ENCODE measurements at regions not wholly inside any gene's neighbourhood (a gene's known extent, or its start where the extent isn't known, plus 50 kb on each side); places are given as distances from the start of the nearest gene placed in this dataset.
"Not testable (repeated sequence)": the region's sequence is repeated elsewhere in the genome, so short reads cannot be mapped to it uniquely, and the experiment has no call there.

DNA sequence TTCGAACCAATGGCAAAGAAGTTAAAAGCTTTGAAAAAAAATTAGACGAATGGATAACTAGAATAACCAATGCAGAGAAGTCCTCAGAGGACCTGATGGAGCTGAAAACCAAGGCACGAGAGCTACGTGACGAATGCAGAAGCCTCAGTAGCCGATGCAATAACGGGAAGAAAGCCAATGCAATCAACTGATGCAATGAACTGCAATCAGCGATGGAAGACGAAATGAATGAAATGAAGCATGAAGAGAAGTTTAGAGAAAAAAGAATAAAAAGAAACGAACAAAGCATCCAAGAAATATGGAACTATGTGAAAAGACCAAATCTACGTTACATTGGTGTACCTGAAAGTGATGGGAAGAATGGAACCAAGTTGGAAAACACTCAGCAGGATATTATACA is 52.6 kb upstream of the MRPS30 start:
- H3K4me3 ChIP-seq (ENCODE audit: low read depth, low read length), result not testable (repeated sequence)

DNA sequence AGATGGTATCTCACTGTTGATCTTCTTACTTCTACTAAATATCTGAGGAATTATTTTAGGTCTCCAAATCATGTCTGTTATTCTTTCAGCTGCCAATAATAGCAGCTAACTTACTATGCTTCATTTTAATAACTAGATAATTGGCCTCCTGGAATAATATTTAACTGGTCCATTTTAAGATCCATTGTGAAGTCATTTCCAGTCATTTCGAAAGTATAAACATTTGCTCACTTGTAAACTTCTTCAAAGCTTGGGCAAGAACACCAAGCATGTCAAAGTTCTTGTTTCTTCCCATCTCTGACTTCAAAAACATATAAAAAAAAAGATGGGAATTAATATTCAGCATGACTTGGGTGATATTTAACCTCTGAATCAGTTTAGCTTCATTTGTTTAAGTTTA is 61.4 kb upstream of the MRPS30 start:
- no peak for TF ChIP-seq CTCF (IDR thresholded peaks at IDR 0.05; ENCODE audit: borderline replicate concordance, insufficient read depth, low read depth, low read length)
- no peak overlapping the region for H3K4me3 ChIP-seq (ENCODE audit: low read depth, low read length)

DNA sequence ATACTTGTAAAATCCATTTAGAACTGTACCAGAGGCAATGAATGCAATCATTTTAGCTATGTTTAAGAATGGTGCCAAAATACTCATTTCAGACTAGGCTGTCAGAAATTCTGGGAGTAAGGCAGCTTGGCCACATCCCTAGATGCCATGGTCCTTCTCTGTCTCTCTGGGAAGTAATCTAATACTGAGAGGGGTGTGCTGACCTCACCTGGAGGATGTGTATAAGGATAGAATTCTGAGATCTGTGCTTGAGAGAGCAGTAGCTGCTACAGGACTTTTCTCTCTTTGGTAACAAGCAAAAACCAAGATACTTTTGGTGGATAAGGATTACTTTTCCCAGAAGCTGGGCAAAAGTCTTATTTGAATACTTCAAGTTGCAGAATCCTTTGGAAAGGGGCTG is 68.1 kb upstream of the MRPS30 start:
- H3K4me3 ChIP-seq (ENCODE audit: low read depth, low read length), result no peak overlapping the region
- TF ChIP-seq CTCF (IDR thresholded peaks at IDR 0.05; ENCODE audit: borderline replicate concordance, insufficient read depth, low read depth, low read length), result no peak

DNA sequence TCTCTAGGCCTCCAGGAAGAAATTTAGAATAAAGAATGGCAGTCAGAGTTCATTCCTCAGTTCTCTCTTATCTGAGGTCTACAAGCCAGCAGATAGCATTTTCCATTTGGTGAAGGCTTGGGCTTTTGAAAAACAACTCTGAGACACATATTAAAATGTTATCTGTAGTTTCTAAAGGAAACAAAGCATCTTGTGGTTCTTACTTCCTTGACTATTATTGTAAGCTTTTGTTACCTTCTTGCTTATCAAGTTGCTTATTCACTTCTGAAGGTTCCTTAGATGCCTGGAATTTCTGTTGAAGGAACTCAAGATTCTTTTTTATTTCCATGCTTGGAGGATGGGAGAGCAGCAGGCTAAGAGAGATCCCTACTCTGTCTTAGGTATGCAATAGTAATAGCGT is 79.2 kb upstream of the MRPS30 start:
- H3K4me3 ChIP-seq (ENCODE audit: low read depth, low read length), result no peak overlapping the region
- TF ChIP-seq CTCF (IDR thresholded peaks at IDR 0.05; ENCODE audit: borderline replicate concordance, insufficient read depth, low read depth, low read length), result no peak

- H3K4me3 ChIP-seq (ENCODE audit: low read depth, low read length), result no peak overlapping the region
- TF ChIP-seq CTCF (IDR thresholded peaks at IDR 0.05; ENCODE audit: borderline replicate concordance, insufficient read depth, low read depth, low read length), result no peak
Measured at GRCh38 chr5:44727100-44727499, 81.6 kb upstream of the MRPS30 start.

- H3K4me3 ChIP-seq (ENCODE audit: low read depth, low read length), result no peak overlapping the region
Measured at GRCh38 chr5:44719856-44720255, 88.9 kb upstream of the MRPS30 start.

DNA sequence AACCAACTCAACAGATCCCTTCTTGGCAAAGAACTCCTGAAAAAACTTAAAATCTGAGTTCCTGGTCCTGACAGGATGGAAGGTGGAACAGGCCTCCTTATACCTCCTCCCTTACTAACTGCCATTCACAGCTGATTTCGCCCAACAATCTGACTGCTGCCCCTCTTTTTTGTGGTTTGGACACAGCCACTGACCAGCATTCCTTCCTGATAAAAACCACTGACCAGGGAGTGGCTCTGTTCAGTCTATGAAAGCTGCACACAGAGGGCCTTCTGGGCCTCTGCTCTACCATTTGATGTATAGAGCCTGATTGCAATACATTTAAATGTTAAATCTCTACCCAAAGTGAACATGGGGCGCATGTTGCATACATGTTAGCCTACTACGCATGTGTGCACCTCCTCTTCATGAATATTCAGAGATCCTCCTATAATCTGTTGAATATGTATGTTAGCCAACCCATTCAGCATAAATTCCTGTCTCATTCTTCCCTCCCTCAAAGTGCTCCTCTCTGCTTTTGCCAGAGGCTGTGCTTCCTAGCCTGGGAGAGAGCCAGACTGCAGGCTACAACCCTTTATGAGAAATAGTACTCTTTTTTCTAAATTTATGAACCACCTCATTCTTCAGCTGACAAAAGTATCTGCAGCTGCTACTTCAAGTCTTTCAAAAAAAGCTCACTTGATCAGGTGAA is 93.7 kb upstream of the MRPS30 start:
- H3K4me3 ChIP-seq (ENCODE audit: low read depth, low read length), result no peak overlapping the region
- TF ChIP-seq CTCF (IDR thresholded peaks at IDR 0.05; ENCODE audit: borderline replicate concordance, insufficient read depth, low read depth, low read length), result no peak

More at GRCh38 chr5:44719856-44720255, 88.9 kb upstream of the MRPS30 start:
- TF ChIP-seq CTCF (IDR thresholded peaks at IDR 0.05; ENCODE audit: borderline replicate concordance, insufficient read depth, low read depth, low read length), result no peak

All from GM12875 (cell line).